IMR-90 (cell line): ENCODE measurements at regions not wholly inside any gene's neighbourhood (a gene's known extent, or its start where the extent isn't known, plus 50 kb on each side); places are given as distances from the start of the nearest gene placed in this dataset.

ENCODE experiments used
- ATAC-seq: fragments of 200-7000 bp; cut with Tn5 transposase; 2 replicates; pipeline ENCODE4 v1.9.1; 2020; ENCODE audit warnings: low read depth, mild to moderate bottlenecking, moderate library complexity
- BruUV-seq: library from RNA; stranded (reverse); fragments of 400-500 nt; replicated peaks from 2 replicates; lab custom pipeline; 2021; lab: Mats Ljungman, UMichigan
- CTCF ChIA-PET: fragments of 300-600 bp; formaldehyde crosslinking; extraction: SDS; loops from one replicate; lab custom pipeline; 2021; ENCODE audit warnings: antibody characterized with exemption; lab: Yijun Ruan, JAX
- POLR2A ChIA-PET: fragments of 300-600 bp; sonication (Branson Sonifier 250); formaldehyde crosslinking; loops from one replicate; lab custom pipeline; 2022; ENCODE audit warnings: antibody characterized with exemption; ENCODE audit not compliant: unreplicated experiment; lab: Charles Lee
- DNase-seq: peaks from one replicate; pipeline ENCODE4 v3.0.0; 2013
- H2AFZ ChIP-seq: replicated peaks from 2 replicates; pipeline ENCODE3; 2013; ENCODE audit warnings: low read length, mild to moderate bottlenecking; ENCODE audit not compliant: poor library complexity
- H2AK5ac ChIP-seq: 2 replicates; pipeline ENCODE4 v1.6.1; 2013; ENCODE audit warnings: low read depth, low read length, inconsistent platforms
- H2AK9ac ChIP-seq: replicated peaks from 2 replicates; pipeline ENCODE3; 2013; ENCODE audit warnings: mild to moderate bottlenecking, low read depth, low read length, moderate library complexity; ENCODE audit not compliant: poor library complexity
- H2BK120ac ChIP-seq: 2 replicates; pipeline ENCODE4 v1.6.1; 2013; ENCODE audit warnings: low read depth, low read length, inconsistent platforms
- H2BK15ac ChIP-seq: 3 replicates; pipeline ENCODE4 v1.6.1; 2013; ENCODE audit warnings: low read depth, low read length, inconsistent platforms
- H2BK20ac ChIP-seq: 2 replicates; pipeline ENCODE4 v1.6.1; 2013; ENCODE audit warnings: low read depth, mild to moderate bottlenecking, inconsistent platforms, low read length, moderate library complexity
- H2BK5ac ChIP-seq: 2 replicates; pipeline ENCODE4 v1.6.1; 2013; ENCODE audit warnings: mild to moderate bottlenecking, low read depth, low read length, inconsistent platforms; ENCODE audit not compliant: poor library complexity, severe bottlenecking
- H3K14ac ChIP-seq: replicated peaks from 2 replicates; pipeline ENCODE4 v1.6.1; 2013; ENCODE audit warnings: low read depth, low read length, inconsistent platforms
- H3K18ac ChIP-seq: 2 replicates; pipeline ENCODE4 v1.6.1; 2013; ENCODE audit warnings: low read depth, low read length, control low read depth
- H3K23ac ChIP-seq: 2 replicates; pipeline ENCODE4 v1.6.1; 2013; ENCODE audit warnings: low read depth, low read length, inconsistent platforms
- H3K27ac ChIP-seq: 2 replicates; pipeline ENCODE4 v1.5.1; 2013; ENCODE audit warnings: mild to moderate bottlenecking, control low read depth, low read length; ENCODE audit not compliant: insufficient read depth
- H3K27me3 ChIP-seq: 2 replicates; pipeline ENCODE4 v1.6.1; 2013; ENCODE audit warnings: low read length; ENCODE audit not compliant: control insufficient read depth, insufficient read depth
- H3K36me3 ChIP-seq: 2 replicates; pipeline ENCODE4 v1.6.1; 2013; ENCODE audit warnings: low read length, mixed read lengths; ENCODE audit not compliant: control insufficient read depth, insufficient read depth
- H3K4ac ChIP-seq: 2 replicates; pipeline ENCODE4 v1.6.1; 2013; ENCODE audit warnings: low read depth, low read length, inconsistent platforms
- H3K4me1 ChIP-seq: 2 replicates; pipeline ENCODE4 v1.6.1; 2013; ENCODE audit warnings: low read length, mixed read lengths; ENCODE audit not compliant: control insufficient read depth, insufficient read depth
- H3K4me2 ChIP-seq: 2 replicates; pipeline ENCODE4 v1.6.1; 2013; ENCODE audit warnings: low read depth, mild to moderate bottlenecking, control low read depth, low read length, moderate library complexity
- H3K4me3 ChIP-seq: 2 replicates; pipeline ENCODE4 v1.5.1; 2013; ENCODE audit warnings: low read depth, mild to moderate bottlenecking, control low read depth, low read length, moderate library complexity; ENCODE audit not compliant: insufficient read depth
- H3K56ac ChIP-seq: 2 replicates; pipeline ENCODE4 v1.6.1; 2013; ENCODE audit warnings: low read length, inconsistent platforms; ENCODE audit not compliant: insufficient read depth; ENCODE audit errors: extremely low read depth
- H3K79me1 ChIP-seq, 2 experiments: 2 replicates each; pipeline ENCODE4 v1.6.1; 2013; ENCODE audit warnings: low read length in 2 of 2, inconsistent platforms in 1 of 2, low read depth in 1 of 2
- H3K9ac ChIP-seq: 2 replicates; pipeline ENCODE4 v1.6.1; 2013; ENCODE audit warnings: low read depth, low read length, control low read depth
- H3K9me1 ChIP-seq: 2 replicates; pipeline ENCODE4 v1.6.1; 2013; ENCODE audit warnings: low read length, inconsistent platforms; ENCODE audit not compliant: insufficient read depth
- H3K9me3 ChIP-seq: 2 replicates; pipeline ENCODE4 v1.6.1; 2013; ENCODE audit warnings: low read length; ENCODE audit not compliant: control insufficient read depth, insufficient read depth
- H4K20me1 ChIP-seq: 2 replicates; pipeline ENCODE4 v1.6.1; 2013; ENCODE audit warnings: low read length, inconsistent platforms; ENCODE audit not compliant: insufficient read depth
- H4K5ac ChIP-seq: 2 replicates; pipeline ENCODE4 v1.6.1; 2013; ENCODE audit warnings: mild to moderate bottlenecking, low read depth, low read length, control low read depth
- H4K8ac ChIP-seq, 2 experiments: 2 replicates each; pipeline ENCODE4 v1.6.1; 2013; ENCODE audit warnings: low read depth in 2 of 2, low read length in 2 of 2, control low read depth in 1 of 2, inconsistent platforms in 1 of 2
- H4K91ac ChIP-seq: 2 replicates; pipeline ENCODE4 v1.6.1; 2013; ENCODE audit warnings: low read depth, low read length, inconsistent platforms; ENCODE audit not compliant: insufficient read depth
- CHD1 ChIP-seq: IDR thresholded peaks from 2 replicates; pipeline ENCODE4 v1.6.1; 2012; ENCODE audit warnings: low read depth, low read length, improper control_type of control experiment
- ELK1 ChIP-seq: fragments of 150-350 bp; IDR thresholded peaks from 2 replicates; pipeline ENCODE4 v1.6.1; 2016; ENCODE audit warnings: low read depth, mild to moderate bottlenecking, low read length, moderate library complexity, borderline replicate concordance
- MAFK ChIP-seq: IDR thresholded peaks from 2 replicates; pipeline ENCODE4 v1.6.1; 2012; ENCODE audit warnings: low read depth, low read length, improper control_type of control experiment
- MXI1 ChIP-seq: IDR thresholded peaks from 2 replicates; pipeline ENCODE4 v1.6.1; 2012; ENCODE audit warnings: low read depth, mild to moderate bottlenecking, low read length, moderate library complexity, borderline replicate concordance
- NFE2L2 ChIP-seq: fragments of 150-350 bp; IDR thresholded peaks from 2 replicates; pipeline ENCODE4 v1.6.1; 2016; ENCODE audit warnings: low read depth, mild to moderate bottlenecking, low read length
- POLR2A ChIP-seq: IDR thresholded peaks from 2 replicates; pipeline ENCODE4 v1.6.1; 2012; ENCODE audit warnings: mild to moderate bottlenecking, low read depth, low read length
- RCOR1 ChIP-seq: IDR thresholded peaks from 2 replicates; pipeline ENCODE4 v1.6.1; 2012; ENCODE audit warnings: mild to moderate bottlenecking, low read length, improper control_type of control experiment; ENCODE audit not compliant: insufficient replicate concordance
- WGBS, 2 experiments: methylation state at CpG; one replicate each; pipeline versions ENCODE4 v1.1.5 to v1.1.7; 2013; ENCODE audit warnings: missing lambda C conversion rate in 2 of 2; ENCODE audit not compliant: insufficient read length in 1 of 2; ENCODE audit errors: extremely low coverage in 2 of 2; 5-methylcytosine and 5-hydroxymethylcytosine counted together
- dilution Hi-C: fragments of 300-500 bp; cut with HindIII; formaldehyde crosslinking; loops from one replicate; pipeline ENCODE4 v1.14.3; 2018; ENCODE audit warnings: low sequenced_read_pairs; ENCODE audit not compliant: unreplicated experiment
- in situ Hi-C: fragments of 300-500 bp; cut with MboI; formaldehyde crosslinking; loops from 3 replicates; pipeline ENCODE4 v1.14.3; 2019; ENCODE audit warnings: low sequenced_read_pairs, inconsistent platforms, mixed read lengths
- intact Hi-C: fragments of 100-400 bp; cut with micrococcal nuclease; formaldehyde crosslinking; loops from 2 replicates; pipeline ENCODE4 v1.10.0; 2022

- no TSS peak for BruUV-seq
- dilution Hi-C loops (no loop called here), in situ Hi-C loops (loop anchor here (25.0 kb wide), 1 partner anchor 919 kb away; no protein-coding TSS in a partner anchor), intact Hi-C loops (loop anchor here (2.0 to 5.0 kb wide), 3 partner anchors 110 to 924 kb away; no protein-coding TSS in a partner anchor)
- Histone ChIP-seq H3K4me2 (no peak overlapping the region), H3K27me3 (no peaks in the 10 kb centered on the region), H3K9ac (no peak overlapping the region), H3K9me1 (no peaks in the 10 kb centered on the region), H2BK15ac (no peak overlapping the region), H2AK5ac (no peak overlapping the region), H4K20me1 (no peaks in the 10 kb centered on the region), H4K8ac (no peak overlapping the region), H2BK120ac (no peak overlapping the region), H2AK9ac (no peak overlapping the region), H4K5ac (no peak overlapping the region), H3K27ac (no peak overlapping the region), H3K56ac (no peak overlapping the region), H3K79me1 (no peaks in the 10 kb centered on the region), H2AFZ (no peak overlapping the region), H3K14ac (no peak overlapping the region), H3K36me3 (no peaks in the 10 kb centered on the region), H3K18ac (no peak overlapping the region), H3K23ac (no peak overlapping the region), H4K91ac (no peak overlapping the region), H3K4me3 (no peak overlapping the region), H2BK5ac (no peak overlapping the region), H3K4me1 (no peaks in the 10 kb centered on the region), H3K4ac (no peak overlapping the region), H2BK20ac (no peak overlapping the region), H3K9me3 (no peaks in the 10 kb centered on the region)
- no peak for DNase-seq
- TF ChIP-seq MXI1 (no peak), CHD1 (no peak), RCOR1 (no peak), POLR2A (no peak), MAFK (no peak), NFE2L2 (no peak), ELK1 (no peak)
- POLR2A ChIA-PET = no interaction called here
- CTCF ChIA-PET = interaction anchor here (0.6 to 1.1 kb wide), 4 partner anchors 46 to 1669 kb away, joined by 3 to 4 read pairs (median 3); no protein-coding TSS in a partner anchor
- no CpG with 5 or more reads among the region's 1 CpG for WGBS, 2 experiments
- ATAC-seq = no peak
Measured at GRCh38 chr2:58680755-58681310, 439.7 kb upstream of the FANCL start.
